Adrenal gland (tissue), 5 donors: ENCODE measurements at regions not wholly inside any gene's neighbourhood (a gene's known extent, or its start where the extent isn't known, plus 50 kb on each side); places are given as distances from the start of the nearest gene placed in this dataset.

ENCODE experiments used
- POLR2A ChIP-seq, 2 donors: fragments of 450-650 bp; IDR thresholded peaks; one replicate each; pipeline ENCODE4 v1.6.1; 2017; ENCODE audit warnings: antibody characterized with exemption in 2 of 2, mild to moderate bottlenecking in 2 of 2, moderate library complexity in 1 of 2
- TF ChIP-seq, protein P1 (sequence below), 6 experiments: fragments of 450-650 bp in 4 of 6; fragments of 200-600 bp in 2 of 6; sonication (generic) in 1 of 6; IDR thresholded peaks; 1 replicate in 5 of 6; 2 replicates in 1 of 6; pipeline versions ENCODE4 v1.5.1 to v1.8.0; 2016 to 2021; ENCODE audit warnings: antibody characterized with exemption in 6 of 6, mild to moderate bottlenecking in 2 of 6, moderate library complexity in 1 of 6
- donor health status: DM: no; HTN: no; CAD: no.

DNA sequence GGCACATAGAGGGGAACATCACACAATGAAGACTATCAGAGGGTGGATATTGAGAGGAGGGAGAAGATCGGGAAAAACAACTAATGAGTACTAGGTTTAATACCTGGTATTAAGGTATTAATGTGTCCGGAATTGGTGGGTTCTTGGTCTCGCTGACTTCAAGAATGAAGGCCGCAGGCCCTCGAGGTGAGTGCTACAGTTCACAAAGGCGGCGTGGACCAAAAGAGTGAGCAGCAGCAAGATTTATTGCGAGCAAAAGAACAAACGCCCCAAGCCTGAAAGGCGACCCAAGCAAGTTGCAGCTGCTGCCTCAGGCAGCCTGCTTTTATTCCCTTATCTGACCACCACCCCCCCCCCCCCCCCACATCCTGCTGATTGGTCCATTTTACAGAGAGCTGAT, 2022.8 kb downstream of the NCAM2 start:
- TF ChIP-seq, protein P1, sequence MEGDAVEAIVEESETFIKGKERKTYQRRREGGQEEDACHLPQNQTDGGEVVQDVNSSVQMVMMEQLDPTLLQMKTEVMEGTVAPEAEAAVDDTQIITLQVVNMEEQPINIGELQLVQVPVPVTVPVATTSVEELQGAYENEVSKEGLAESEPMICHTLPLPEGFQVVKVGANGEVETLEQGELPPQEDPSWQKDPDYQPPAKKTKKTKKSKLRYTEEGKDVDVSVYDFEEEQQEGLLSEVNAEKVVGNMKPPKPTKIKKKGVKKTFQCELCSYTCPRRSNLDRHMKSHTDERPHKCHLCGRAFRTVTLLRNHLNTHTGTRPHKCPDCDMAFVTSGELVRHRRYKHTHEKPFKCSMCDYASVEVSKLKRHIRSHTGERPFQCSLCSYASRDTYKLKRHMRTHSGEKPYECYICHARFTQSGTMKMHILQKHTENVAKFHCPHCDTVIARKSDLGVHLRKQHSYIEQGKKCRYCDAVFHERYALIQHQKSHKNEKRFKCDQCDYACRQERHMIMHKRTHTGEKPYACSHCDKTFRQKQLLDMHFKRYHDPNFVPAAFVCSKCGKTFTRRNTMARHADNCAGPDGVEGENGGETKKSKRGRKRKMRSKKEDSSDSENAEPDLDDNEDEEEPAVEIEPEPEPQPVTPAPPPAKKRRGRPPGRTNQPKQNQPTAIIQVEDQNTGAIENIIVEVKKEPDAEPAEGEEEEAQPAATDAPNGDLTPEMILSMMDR (IDR thresholded peaks at IDR 0.05), result no peak
- TF ChIP-seq POLR2A (IDR thresholded peaks at IDR 0.05), result no peak
